Upper lobe of left lung (tissue), 4 donors: ENCODE measurements at regions not wholly inside any gene's neighbourhood (a gene's known extent, or its start where the extent isn't known, plus 50 kb on each side); places are given as distances from the start of the nearest gene placed in this dataset.

Experiments used
- EP300 ChIP-seq, 4 donors: sonication (generic); formaldehyde crosslinking; IDR thresholded peaks; one replicate each; pipeline ENCODE4 v1.5.1; 2017; ENCODE audit warnings: antibody characterized with exemption in 4 of 4, control low read depth in 2 of 4
- POLR2A ChIP-seq, 4 donors: fragments of 450-650 bp; IDR thresholded peaks; one replicate each; pipeline ENCODE4 v1.5.1; 2016 to 2017; ENCODE audit warnings: antibody characterized with exemption in 4 of 4, mild to moderate bottlenecking in 2 of 4
- POLR2AphosphoS5 ChIP-seq, 2 donors: sonication (generic); formaldehyde crosslinking; IDR thresholded peaks; one replicate each; pipeline ENCODE4 v1.5.1; 2017; ENCODE audit warnings: antibody characterized with exemption in 2 of 2
- TF ChIP-seq, protein P1 (sequence below), 6 experiments: fragments of 450-650 bp in 4 of 6; fragments of 200-600 bp in 2 of 6; sonication (generic) in 2 of 6; IDR thresholded peaks; one replicate each; pipeline ENCODE4 v1.5.1; 2016 to 2019; ENCODE audit warnings: antibody characterized with exemption in 6 of 6

- TF ChIP-seq, protein P1, sequence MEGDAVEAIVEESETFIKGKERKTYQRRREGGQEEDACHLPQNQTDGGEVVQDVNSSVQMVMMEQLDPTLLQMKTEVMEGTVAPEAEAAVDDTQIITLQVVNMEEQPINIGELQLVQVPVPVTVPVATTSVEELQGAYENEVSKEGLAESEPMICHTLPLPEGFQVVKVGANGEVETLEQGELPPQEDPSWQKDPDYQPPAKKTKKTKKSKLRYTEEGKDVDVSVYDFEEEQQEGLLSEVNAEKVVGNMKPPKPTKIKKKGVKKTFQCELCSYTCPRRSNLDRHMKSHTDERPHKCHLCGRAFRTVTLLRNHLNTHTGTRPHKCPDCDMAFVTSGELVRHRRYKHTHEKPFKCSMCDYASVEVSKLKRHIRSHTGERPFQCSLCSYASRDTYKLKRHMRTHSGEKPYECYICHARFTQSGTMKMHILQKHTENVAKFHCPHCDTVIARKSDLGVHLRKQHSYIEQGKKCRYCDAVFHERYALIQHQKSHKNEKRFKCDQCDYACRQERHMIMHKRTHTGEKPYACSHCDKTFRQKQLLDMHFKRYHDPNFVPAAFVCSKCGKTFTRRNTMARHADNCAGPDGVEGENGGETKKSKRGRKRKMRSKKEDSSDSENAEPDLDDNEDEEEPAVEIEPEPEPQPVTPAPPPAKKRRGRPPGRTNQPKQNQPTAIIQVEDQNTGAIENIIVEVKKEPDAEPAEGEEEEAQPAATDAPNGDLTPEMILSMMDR (IDR thresholded peaks at IDR 0.05), result no peak
- no peak for TF ChIP-seq POLR2A (IDR thresholded peaks at IDR 0.05)
- peak; percentile 54 to 62 for TF ChIP-seq POLR2AphosphoS5 (IDR thresholded peaks at IDR 0.05)
- peak in 2 of 4 donors; percentile 66 to 70 for TF ChIP-seq EP300 (IDR thresholded peaks at IDR 0.05)
Observed at GRCh38 chr5:67799732-67800234, 415.8 kb upstream of the PIK3R1 start.
